IMR-90 (cell line): ENCODE measurements at regions not wholly inside any gene's neighbourhood (a gene's known extent, or its start where the extent isn't known, plus 50 kb on each side); places are given as distances from the start of the nearest gene placed in this dataset.

Experiments used
- ATAC-seq: fragments of 200-7000 bp; cut with Tn5 transposase; 2 replicates; pipeline ENCODE4 v1.9.1; 2020; ENCODE audit warnings: low read depth, mild to moderate bottlenecking, moderate library complexity
- BruUV-seq: library from RNA; stranded (reverse); fragments of 400-500 nt; replicated peaks from 2 replicates; lab custom pipeline; 2021; lab: Mats Ljungman, UMichigan
- CTCF ChIA-PET: fragments of 300-600 bp; formaldehyde crosslinking; extraction: SDS; loops from one replicate; lab custom pipeline; 2021; ENCODE audit warnings: antibody characterized with exemption; lab: Yijun Ruan, JAX
- POLR2A ChIA-PET: fragments of 300-600 bp; sonication (Branson Sonifier 250); formaldehyde crosslinking; loops from one replicate; lab custom pipeline; 2022; ENCODE audit warnings: antibody characterized with exemption; ENCODE audit not compliant: unreplicated experiment; lab: Charles Lee
- DNase-seq: peaks from one replicate; pipeline ENCODE4 v3.0.0; 2013
- H2AFZ ChIP-seq: replicated peaks from 2 replicates; pipeline ENCODE3; 2013; ENCODE audit warnings: low read length, mild to moderate bottlenecking; ENCODE audit not compliant: poor library complexity
- H2AK5ac ChIP-seq: 2 replicates; pipeline ENCODE4 v1.6.1; 2013; ENCODE audit warnings: low read depth, low read length, inconsistent platforms
- H2AK9ac ChIP-seq: replicated peaks from 2 replicates; pipeline ENCODE3; 2013; ENCODE audit warnings: mild to moderate bottlenecking, low read depth, low read length, moderate library complexity; ENCODE audit not compliant: poor library complexity
- H2BK120ac ChIP-seq: 2 replicates; pipeline ENCODE4 v1.6.1; 2013; ENCODE audit warnings: low read depth, low read length, inconsistent platforms
- H2BK15ac ChIP-seq: 3 replicates; pipeline ENCODE4 v1.6.1; 2013; ENCODE audit warnings: low read depth, low read length, inconsistent platforms
- H2BK20ac ChIP-seq: 2 replicates; pipeline ENCODE4 v1.6.1; 2013; ENCODE audit warnings: low read depth, mild to moderate bottlenecking, inconsistent platforms, low read length, moderate library complexity
- H2BK5ac ChIP-seq: 2 replicates; pipeline ENCODE4 v1.6.1; 2013; ENCODE audit warnings: mild to moderate bottlenecking, low read depth, low read length, inconsistent platforms; ENCODE audit not compliant: poor library complexity, severe bottlenecking
- H3K14ac ChIP-seq: replicated peaks from 2 replicates; pipeline ENCODE4 v1.6.1; 2013; ENCODE audit warnings: low read depth, low read length, inconsistent platforms
- H3K18ac ChIP-seq: 2 replicates; pipeline ENCODE4 v1.6.1; 2013; ENCODE audit warnings: low read depth, low read length, control low read depth
- H3K23ac ChIP-seq: 2 replicates; pipeline ENCODE4 v1.6.1; 2013; ENCODE audit warnings: low read depth, low read length, inconsistent platforms
- H3K27ac ChIP-seq: 2 replicates; pipeline ENCODE4 v1.5.1; 2013; ENCODE audit warnings: mild to moderate bottlenecking, control low read depth, low read length; ENCODE audit not compliant: insufficient read depth
- H3K27me3 ChIP-seq: 2 replicates; pipeline ENCODE4 v1.6.1; 2013; ENCODE audit warnings: low read length; ENCODE audit not compliant: control insufficient read depth, insufficient read depth
- H3K36me3 ChIP-seq: 2 replicates; pipeline ENCODE4 v1.6.1; 2013; ENCODE audit warnings: low read length, mixed read lengths; ENCODE audit not compliant: control insufficient read depth, insufficient read depth
- H3K4ac ChIP-seq: 2 replicates; pipeline ENCODE4 v1.6.1; 2013; ENCODE audit warnings: low read depth, low read length, inconsistent platforms
- H3K4me1 ChIP-seq: 2 replicates; pipeline ENCODE4 v1.6.1; 2013; ENCODE audit warnings: low read length, mixed read lengths; ENCODE audit not compliant: control insufficient read depth, insufficient read depth
- H3K4me2 ChIP-seq: 2 replicates; pipeline ENCODE4 v1.6.1; 2013; ENCODE audit warnings: low read depth, mild to moderate bottlenecking, control low read depth, low read length, moderate library complexity
- H3K4me3 ChIP-seq: 2 replicates; pipeline ENCODE4 v1.5.1; 2013; ENCODE audit warnings: low read depth, mild to moderate bottlenecking, control low read depth, low read length, moderate library complexity; ENCODE audit not compliant: insufficient read depth
- H3K56ac ChIP-seq: 2 replicates; pipeline ENCODE4 v1.6.1; 2013; ENCODE audit warnings: low read length, inconsistent platforms; ENCODE audit not compliant: insufficient read depth; ENCODE audit errors: extremely low read depth
- H3K79me1 ChIP-seq, 2 experiments: 2 replicates each; pipeline ENCODE4 v1.6.1; 2013; ENCODE audit warnings: low read length in 2 of 2, inconsistent platforms in 1 of 2, low read depth in 1 of 2
- H3K9ac ChIP-seq: 2 replicates; pipeline ENCODE4 v1.6.1; 2013; ENCODE audit warnings: low read depth, low read length, control low read depth
- H3K9me1 ChIP-seq: 2 replicates; pipeline ENCODE4 v1.6.1; 2013; ENCODE audit warnings: low read length, inconsistent platforms; ENCODE audit not compliant: insufficient read depth
- H3K9me3 ChIP-seq: 2 replicates; pipeline ENCODE4 v1.6.1; 2013; ENCODE audit warnings: low read length; ENCODE audit not compliant: control insufficient read depth, insufficient read depth
- H4K20me1 ChIP-seq: 2 replicates; pipeline ENCODE4 v1.6.1; 2013; ENCODE audit warnings: low read length, inconsistent platforms; ENCODE audit not compliant: insufficient read depth
- H4K5ac ChIP-seq: 2 replicates; pipeline ENCODE4 v1.6.1; 2013; ENCODE audit warnings: mild to moderate bottlenecking, low read depth, low read length, control low read depth
- H4K8ac ChIP-seq, 2 experiments: 2 replicates each; pipeline ENCODE4 v1.6.1; 2013; ENCODE audit warnings: low read depth in 2 of 2, low read length in 2 of 2, control low read depth in 1 of 2, inconsistent platforms in 1 of 2
- H4K91ac ChIP-seq: 2 replicates; pipeline ENCODE4 v1.6.1; 2013; ENCODE audit warnings: low read depth, low read length, inconsistent platforms; ENCODE audit not compliant: insufficient read depth
- CEBPB ChIP-seq: IDR thresholded peaks from 2 replicates; pipeline ENCODE4 v1.6.1; 2012; ENCODE audit warnings: low read depth, low read length, improper control_type of control experiment
- FOS ChIP-seq: fragments of 150-350 bp; IDR thresholded peaks from 2 replicates; pipeline ENCODE4 v1.6.1; 2016; ENCODE audit warnings: low read depth, low read length
- MAZ ChIP-seq: IDR thresholded peaks from 2 replicates; pipeline ENCODE4 v1.6.1; 2012; ENCODE audit warnings: low read depth, mild to moderate bottlenecking, low read length, improper control_type of control experiment, moderate library complexity, borderline replicate concordance
- MXI1 ChIP-seq: IDR thresholded peaks from 2 replicates; pipeline ENCODE4 v1.6.1; 2012; ENCODE audit warnings: low read depth, mild to moderate bottlenecking, low read length, moderate library complexity, borderline replicate concordance
- NFE2L2 ChIP-seq: fragments of 150-350 bp; IDR thresholded peaks from 2 replicates; pipeline ENCODE4 v1.6.1; 2016; ENCODE audit warnings: low read depth, mild to moderate bottlenecking, low read length
- POLR2A ChIP-seq: IDR thresholded peaks from 2 replicates; pipeline ENCODE4 v1.6.1; 2012; ENCODE audit warnings: mild to moderate bottlenecking, low read depth, low read length
- RAD21 ChIP-seq: IDR thresholded peaks from 2 replicates; pipeline ENCODE4 v1.6.1; 2012; ENCODE audit warnings: low read length, improper control_type of control experiment
- RCOR1 ChIP-seq: IDR thresholded peaks from 2 replicates; pipeline ENCODE4 v1.6.1; 2012; ENCODE audit warnings: mild to moderate bottlenecking, low read length, improper control_type of control experiment; ENCODE audit not compliant: insufficient replicate concordance
- RFX5 ChIP-seq: IDR thresholded peaks from 2 replicates; pipeline ENCODE4 v1.8.0; 2012; ENCODE audit warnings: low read depth, mild to moderate bottlenecking, low read length, moderate library complexity
- SMC3 ChIP-seq: fragments of 150-350 bp; IDR thresholded peaks from 2 replicates; pipeline ENCODE4 v1.6.1; 2016; ENCODE audit warnings: low read depth, mild to moderate bottlenecking, antibody characterized with exemption, low read length, moderate library complexity
- WGBS, 2 experiments: methylation state at CpG; one replicate each; pipeline versions ENCODE4 v1.1.5 to v1.1.7; 2013; ENCODE audit warnings: missing lambda C conversion rate in 2 of 2; ENCODE audit not compliant: insufficient read length in 1 of 2; ENCODE audit errors: extremely low coverage in 2 of 2; 5-methylcytosine and 5-hydroxymethylcytosine counted together
- dilution Hi-C: fragments of 300-500 bp; cut with HindIII; formaldehyde crosslinking; loops from one replicate; pipeline ENCODE4 v1.14.3; 2018; ENCODE audit warnings: low sequenced_read_pairs; ENCODE audit not compliant: unreplicated experiment
- in situ Hi-C: fragments of 300-500 bp; cut with MboI; formaldehyde crosslinking; loops from 3 replicates; pipeline ENCODE4 v1.14.3; 2019; ENCODE audit warnings: low sequenced_read_pairs, inconsistent platforms, mixed read lengths
- intact Hi-C: fragments of 100-400 bp; cut with micrococcal nuclease; formaldehyde crosslinking; loops from 2 replicates; pipeline ENCODE4 v1.10.0; 2022
- TF ChIP-seq, protein P1 (sequence below): fragments of 150-350 bp; IDR thresholded peaks from 2 replicates; pipeline ENCODE4 v1.6.1; 2017; ENCODE audit warnings: mild to moderate bottlenecking, antibody characterized with exemption, low read length, low read depth
- TF ChIP-seq, protein P2 (sequence below): conservative IDR thresholded peaks from 2 replicates; pipeline ENCODE4 v1.5.1; 2012; ENCODE audit warnings: mild to moderate bottlenecking, low read depth, low read length, improper control_type of control experiment

DNA sequence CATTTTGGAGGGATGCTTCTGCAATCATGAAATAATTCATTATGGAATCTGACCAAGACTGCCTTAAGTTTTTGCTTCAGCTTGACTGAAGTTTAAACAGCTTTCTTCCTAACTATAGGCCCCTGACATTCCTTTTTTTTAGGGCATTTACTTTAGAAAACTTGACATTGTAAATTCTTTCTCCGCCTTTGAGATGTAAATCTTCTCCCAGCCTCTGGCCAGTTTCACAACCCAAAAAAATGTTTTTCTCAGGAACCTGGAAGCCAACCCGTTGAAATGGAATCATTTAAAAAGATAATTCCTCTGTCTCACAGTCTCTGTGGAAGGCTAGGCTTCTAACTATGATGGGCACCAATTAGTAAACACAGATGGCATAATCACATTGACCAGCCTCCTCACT is 710.4 kb upstream of the PABPC4L start:
- no peak overlapping the region for H3K4me2 ChIP-seq
- H3K36me3 ChIP-seq = no peaks in the 10 kb centered on the region
- H4K20me1 ChIP-seq = no peaks in the 10 kb centered on the region
- H3K23ac ChIP-seq = no peak overlapping the region
- no peak overlapping the region for H3K4ac ChIP-seq
- no peaks in the 10 kb centered on the region for H3K79me1 ChIP-seq
- H3K27me3 ChIP-seq = no peaks in the 10 kb centered on the region
- H4K5ac ChIP-seq = no peak overlapping the region
- dilution Hi-C loops (no loop called here), intact Hi-C loops (no loop called here), in situ Hi-C loops (no loop called here)
- no peak overlapping the region for H3K4me3 ChIP-seq
- TF ChIP-seq RAD21 (no peak), POLR2A (no peak), MXI1 (no peak), RFX5 (no peak), RCOR1 (no peak), FOS (no peak), CEBPB (no peak), NFE2L2 (no peak), SMC3 (no peak), MAZ (no peak)
- TF ChIP-seq, protein P1, sequence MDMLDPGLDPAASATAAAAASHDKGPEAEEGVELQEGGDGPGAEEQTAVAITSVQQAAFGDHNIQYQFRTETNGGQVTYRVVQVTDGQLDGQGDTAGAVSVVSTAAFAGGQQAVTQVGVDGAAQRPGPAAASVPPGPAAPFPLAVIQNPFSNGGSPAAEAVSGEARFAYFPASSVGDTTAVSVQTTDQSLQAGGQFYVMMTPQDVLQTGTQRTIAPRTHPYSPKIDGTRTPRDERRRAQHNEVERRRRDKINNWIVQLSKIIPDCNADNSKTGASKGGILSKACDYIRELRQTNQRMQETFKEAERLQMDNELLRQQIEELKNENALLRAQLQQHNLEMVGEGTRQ = no peak
- TF ChIP-seq, protein P2, sequence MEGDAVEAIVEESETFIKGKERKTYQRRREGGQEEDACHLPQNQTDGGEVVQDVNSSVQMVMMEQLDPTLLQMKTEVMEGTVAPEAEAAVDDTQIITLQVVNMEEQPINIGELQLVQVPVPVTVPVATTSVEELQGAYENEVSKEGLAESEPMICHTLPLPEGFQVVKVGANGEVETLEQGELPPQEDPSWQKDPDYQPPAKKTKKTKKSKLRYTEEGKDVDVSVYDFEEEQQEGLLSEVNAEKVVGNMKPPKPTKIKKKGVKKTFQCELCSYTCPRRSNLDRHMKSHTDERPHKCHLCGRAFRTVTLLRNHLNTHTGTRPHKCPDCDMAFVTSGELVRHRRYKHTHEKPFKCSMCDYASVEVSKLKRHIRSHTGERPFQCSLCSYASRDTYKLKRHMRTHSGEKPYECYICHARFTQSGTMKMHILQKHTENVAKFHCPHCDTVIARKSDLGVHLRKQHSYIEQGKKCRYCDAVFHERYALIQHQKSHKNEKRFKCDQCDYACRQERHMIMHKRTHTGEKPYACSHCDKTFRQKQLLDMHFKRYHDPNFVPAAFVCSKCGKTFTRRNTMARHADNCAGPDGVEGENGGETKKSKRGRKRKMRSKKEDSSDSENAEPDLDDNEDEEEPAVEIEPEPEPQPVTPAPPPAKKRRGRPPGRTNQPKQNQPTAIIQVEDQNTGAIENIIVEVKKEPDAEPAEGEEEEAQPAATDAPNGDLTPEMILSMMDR = no peak
- no CpG with 5 or more reads among the region's 2 CpGs for WGBS, 2 experiments
- no peak overlapping the region for H3K9ac ChIP-seq
- no peaks in the 10 kb centered on the region for H3K4me1 ChIP-seq
- H3K18ac ChIP-seq = no peak overlapping the region
- H2BK120ac ChIP-seq = no peak overlapping the region
- DNase-seq (no peak), ATAC-seq (no peak)
- H3K9me1 ChIP-seq = no peaks in the 10 kb centered on the region
- H2AFZ ChIP-seq = no peak overlapping the region
- ChIA-PET POLR2A (no interaction called here), CTCF (no interaction called here)
- no peak overlapping the region for H3K14ac ChIP-seq
- H2AK5ac ChIP-seq = no peak overlapping the region
- H2BK5ac ChIP-seq = no peak overlapping the region
- H2BK15ac ChIP-seq = no peak overlapping the region
- H4K8ac ChIP-seq = no peak overlapping the region
- no peak overlapping the region for H4K91ac ChIP-seq
- H2BK20ac ChIP-seq = no peak overlapping the region
- H3K27ac ChIP-seq = no peak overlapping the region
- H3K56ac ChIP-seq = no peak overlapping the region
- BruUV-seq = no TSS peak
- H2AK9ac ChIP-seq = no peak overlapping the region
- peaks cover 2% of the 10 kb centered on the region; the same call in 1 of the 2 replicates for H3K9me3 ChIP-seq
